Colonic mucosa (tissue), 4 donors: ENCODE measurements at regions not wholly inside any gene's neighbourhood (a gene's known extent, or its start where the extent isn't known, plus 50 kb on each side); places are given as distances from the start of the nearest gene placed in this dataset.

Experiments used
- DNase-seq: peaks from one replicate; pipeline ENCODE4 v3.0.0-alpha.2; 2020
- H3K27ac ChIP-seq: fragments of 200-600 bp; one replicate; pipeline ENCODE4 v1.8.0; 2021
- H3K27me3 ChIP-seq: fragments of 200-600 bp; one replicate; pipeline ENCODE4 v1.8.0; 2021
- H3K36me3 ChIP-seq: fragments of 200-600 bp; one replicate; pipeline ENCODE4 v1.8.0; 2021
- H3K4me1 ChIP-seq: fragments of 200-600 bp; one replicate; pipeline ENCODE4 v1.8.0; 2021; ENCODE audit warnings: mild to moderate bottlenecking
- H3K4me3 ChIP-seq: fragments of 200-600 bp; one replicate; pipeline ENCODE4 v1.8.0; 2021
- H3K9ac ChIP-seq, 2 donors: one replicate each; pipeline ENCODE4 v1.7.0; 2013; ENCODE audit warnings: control low read depth in 2 of 2, low read depth in 2 of 2, low read length in 2 of 2
- H3K9me3 ChIP-seq: fragments of 200-600 bp; one replicate; pipeline ENCODE4 v1.8.0; 2021
- CTCF ChIP-seq: fragments of 200-600 bp; IDR thresholded peaks from one replicate; pipeline ENCODE4 v1.8.0; 2022; ENCODE audit warnings: antibody characterized with exemption, mild to moderate bottlenecking
- intact Hi-C: fragments of 100-400 bp; cut with DNase I; formaldehyde crosslinking; loops from one replicate; pipeline ENCODE4 v1.14.1; 2022
- donor health status: healthy.
- donor health status: DM: no; HTN: no; CAD: no.
- donor health status: DM: no; HTN: no; CAD: no.

GRCh38 chr7:85405016-85405902, 218.4 kb upstream of the SEMA3D start:
- no peaks in the 10 kb centered on the region for H3K9me3 ChIP-seq
- no peak overlapping the region for H3K4me3 ChIP-seq
- H3K27me3 ChIP-seq, result no peaks in the 10 kb centered on the region
- no peak for DNase-seq
- H3K9ac ChIP-seq, result no peak overlapping the region
- intact Hi-C loops, result no loop called here
- TF ChIP-seq CTCF, result no peak
- H3K27ac ChIP-seq, result no peak overlapping the region
- no peaks in the 10 kb centered on the region for H3K4me1 ChIP-seq
- H3K36me3 ChIP-seq, result no peaks in the 10 kb centered on the region

- H3K27me3 ChIP-seq, result no peaks in the 10 kb centered on the region
- H3K36me3 ChIP-seq, result no peaks in the 10 kb centered on the region
- DNase-seq, result no peak
- intact Hi-C loops, result no loop called here
- H3K4me1 ChIP-seq, result no peaks in the 10 kb centered on the region
- H3K4me3 ChIP-seq, result no peak overlapping the region
- no peaks in the 10 kb centered on the region for H3K9me3 ChIP-seq
- H3K27ac ChIP-seq, result no peak overlapping the region
- no peak for TF ChIP-seq CTCF
- no peak overlapping the region for H3K9ac ChIP-seq
Measured at GRCh38 chr7:85396676-85397075, 209.8 kb upstream of the SEMA3D start.

GRCh38 chr7:85392789-85393188, 205.9 kb upstream of the SEMA3D start:
- no peak for DNase-seq
- Histone ChIP-seq H3K27ac (no peak overlapping the region), H3K9me3 (no peaks in the 10 kb centered on the region), H3K27me3 (no peaks in the 10 kb centered on the region), H3K4me3 (no peak overlapping the region), H3K9ac (no peak overlapping the region), H3K36me3 (no peaks in the 10 kb centered on the region), H3K4me1 (no peaks in the 10 kb centered on the region)
- intact Hi-C loops, result no loop called here
- TF ChIP-seq CTCF, result no peak

- intact Hi-C loops, result no loop called here
- no peaks in the 10 kb centered on the region for H3K9me3 ChIP-seq
- no peak overlapping the region for H3K27ac ChIP-seq
- H3K9ac ChIP-seq, result no peak overlapping the region
- no peaks in the 10 kb centered on the region for H3K4me1 ChIP-seq
- H3K27me3 ChIP-seq, result no peaks in the 10 kb centered on the region
- no peak for TF ChIP-seq CTCF
- H3K36me3 ChIP-seq, result no peaks in the 10 kb centered on the region
- no peak overlapping the region for H3K4me3 ChIP-seq
- no peak for DNase-seq
Measured at GRCh38 chr7:85392326-85392725, 205.5 kb upstream of the SEMA3D start.

- H3K27ac ChIP-seq, result no peak overlapping the region
- DNase-seq, result no peak
- TF ChIP-seq CTCF, result no peak
- H3K4me1 ChIP-seq, result no peaks in the 10 kb centered on the region
- H3K27me3 ChIP-seq, result no peaks in the 10 kb centered on the region
- intact Hi-C loops, result no loop called here
- no peaks in the 10 kb centered on the region for H3K36me3 ChIP-seq
- no peak overlapping the region for H3K9ac ChIP-seq
- H3K9me3 ChIP-seq, result no peaks in the 10 kb centered on the region
- H3K4me3 ChIP-seq, result no peak overlapping the region
Measured at GRCh38 chr7:85386460-85386859, 199.6 kb upstream of the SEMA3D start.
